Ascending aorta (tissue), 2 donors: ENCODE measurements at regions not wholly inside any gene's neighbourhood (a gene's known extent, or its start where the extent isn't known, plus 50 kb on each side); places are given as distances from the start of the nearest gene placed in this dataset.

Source experiments
- DNase-seq, 2 donors: peaks; one replicate each; pipeline ENCODE4 v3.0.0-alpha.2; 2019; ENCODE audit warnings: low spot score in 2 of 2
- H3K27ac ChIP-seq, 2 donors: fragments of 200-600 bp; sonication (generic); one replicate each; pipeline ENCODE4 v1.5.1; 2016 to 2017; ENCODE audit warnings: mild to moderate bottlenecking in 1 of 2
- H3K27me3 ChIP-seq: fragments of 200-600 bp; sonication (generic); one replicate; pipeline ENCODE4 v1.5.1; 2017
- H3K36me3 ChIP-seq, 2 donors: fragments of 200-600 bp; sonication (generic); one replicate each; pipeline ENCODE4 v1.5.1; 2016
- H3K4me1 ChIP-seq, 2 donors: fragments of 200-600 bp; sonication (generic); one replicate each; pipeline ENCODE4 v1.5.1; 2016 to 2017; ENCODE audit warnings: mild to moderate bottlenecking in 1 of 2
- H3K4me3 ChIP-seq, 2 donors: fragments of 200-600 bp; sonication (generic); one replicate each; pipeline ENCODE4 v1.5.1; 2016 to 2017; ENCODE audit warnings: mild to moderate bottlenecking in 1 of 2
- H3K9me3 ChIP-seq, 2 donors: fragments of 200-600 bp; sonication (generic); one replicate each; pipeline ENCODE4 v1.5.1; 2016
- intact Hi-C: fragments of 100-400 bp; cut with DNase I; formaldehyde crosslinking; loops from one replicate; pipeline ENCODE4 v1.15.1; 2023
- TF ChIP-seq, protein P1 (sequence below), 3 experiments: fragments of 200-600 bp in 2 of 3; fragments of 450-650 bp in 1 of 3; sonication (generic) in 2 of 3; IDR thresholded peaks; one replicate each; pipeline ENCODE4 v1.5.1; 2016 to 2019; ENCODE audit warnings: antibody characterized with exemption in 3 of 3, mild to moderate bottlenecking in 1 of 3, moderate library complexity in 1 of 3

DNA sequence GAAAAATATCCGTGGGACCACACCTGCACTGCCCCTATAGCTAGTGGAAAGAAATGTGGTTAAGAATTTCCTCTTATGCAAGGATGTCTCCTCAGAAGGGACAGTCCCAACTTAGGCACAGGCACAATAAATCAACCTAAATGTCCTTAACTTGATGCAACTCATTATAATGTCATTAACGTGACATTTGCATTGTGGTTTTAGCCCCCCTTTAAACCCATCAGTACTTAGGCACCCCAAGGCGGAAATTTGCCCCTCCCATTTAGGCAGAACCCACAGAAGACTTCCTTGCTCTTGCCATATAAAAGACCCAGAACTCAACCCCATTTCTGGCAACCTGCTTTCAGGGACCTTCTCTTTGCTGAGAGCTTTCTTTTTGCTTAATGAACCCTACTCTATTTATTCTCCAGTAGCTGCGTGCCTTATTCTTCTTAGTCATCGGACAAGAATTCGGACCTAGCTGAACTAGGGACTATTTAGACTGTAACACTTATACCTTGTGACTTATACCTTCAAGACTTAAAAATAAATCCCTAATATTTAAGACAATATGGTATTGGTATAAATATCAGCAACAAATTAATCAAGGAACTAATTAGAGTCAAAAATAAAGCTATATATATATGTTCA is 1281.6 kb upstream of the TMEFF2 start:
- no peak overlapping the region for H3K4me3 ChIP-seq
- TF ChIP-seq, protein P1, sequence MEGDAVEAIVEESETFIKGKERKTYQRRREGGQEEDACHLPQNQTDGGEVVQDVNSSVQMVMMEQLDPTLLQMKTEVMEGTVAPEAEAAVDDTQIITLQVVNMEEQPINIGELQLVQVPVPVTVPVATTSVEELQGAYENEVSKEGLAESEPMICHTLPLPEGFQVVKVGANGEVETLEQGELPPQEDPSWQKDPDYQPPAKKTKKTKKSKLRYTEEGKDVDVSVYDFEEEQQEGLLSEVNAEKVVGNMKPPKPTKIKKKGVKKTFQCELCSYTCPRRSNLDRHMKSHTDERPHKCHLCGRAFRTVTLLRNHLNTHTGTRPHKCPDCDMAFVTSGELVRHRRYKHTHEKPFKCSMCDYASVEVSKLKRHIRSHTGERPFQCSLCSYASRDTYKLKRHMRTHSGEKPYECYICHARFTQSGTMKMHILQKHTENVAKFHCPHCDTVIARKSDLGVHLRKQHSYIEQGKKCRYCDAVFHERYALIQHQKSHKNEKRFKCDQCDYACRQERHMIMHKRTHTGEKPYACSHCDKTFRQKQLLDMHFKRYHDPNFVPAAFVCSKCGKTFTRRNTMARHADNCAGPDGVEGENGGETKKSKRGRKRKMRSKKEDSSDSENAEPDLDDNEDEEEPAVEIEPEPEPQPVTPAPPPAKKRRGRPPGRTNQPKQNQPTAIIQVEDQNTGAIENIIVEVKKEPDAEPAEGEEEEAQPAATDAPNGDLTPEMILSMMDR (IDR thresholded peaks at IDR 0.05), result no peak

DNA sequence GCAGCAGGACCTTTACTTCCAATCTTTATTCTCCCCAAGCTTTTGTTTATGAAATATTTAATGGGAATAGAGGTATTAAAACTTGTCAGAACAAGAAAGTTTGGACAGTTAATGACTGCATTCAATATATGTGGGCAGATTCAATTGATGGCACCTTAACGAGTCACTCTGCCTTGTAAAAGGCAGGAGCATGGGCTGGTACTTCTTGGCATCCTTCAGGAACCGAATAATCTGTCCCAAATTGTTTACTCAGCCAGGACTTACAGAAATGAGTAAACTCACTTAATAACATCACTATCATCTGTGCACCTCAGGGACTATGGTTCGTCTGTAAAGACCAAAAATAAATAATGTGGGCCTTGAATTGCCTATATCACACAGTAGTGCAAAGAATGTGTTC is 1280.3 kb upstream of the TMEFF2 start:
- Histone ChIP-seq H3K27ac (no peak overlapping the region), H3K4me3 (no peak overlapping the region), H3K4me1 (no peaks in the 10 kb centered on the region), H3K36me3 (no peaks in the 10 kb centered on the region), H3K9me3 (no peaks in the 10 kb centered on the region), H3K27me3 (no peaks in the 10 kb centered on the region)
- intact Hi-C loops, result no loop called here
- TF ChIP-seq, protein P1 (IDR thresholded peaks at IDR 0.05), result no peak
- no peak for DNase-seq

More for the DNA sequence above, 1281.6 kb upstream of the TMEFF2 start:
- no peak for DNase-seq
- Histone ChIP-seq H3K27ac (no peak overlapping the region), H3K36me3 (no peaks in the 10 kb centered on the region), H3K27me3 (no peaks in the 10 kb centered on the region), H3K9me3 (no peaks in the 10 kb centered on the region), H3K4me1 (no peaks in the 10 kb centered on the region)
- intact Hi-C loops, result no loop called here

DNA sequence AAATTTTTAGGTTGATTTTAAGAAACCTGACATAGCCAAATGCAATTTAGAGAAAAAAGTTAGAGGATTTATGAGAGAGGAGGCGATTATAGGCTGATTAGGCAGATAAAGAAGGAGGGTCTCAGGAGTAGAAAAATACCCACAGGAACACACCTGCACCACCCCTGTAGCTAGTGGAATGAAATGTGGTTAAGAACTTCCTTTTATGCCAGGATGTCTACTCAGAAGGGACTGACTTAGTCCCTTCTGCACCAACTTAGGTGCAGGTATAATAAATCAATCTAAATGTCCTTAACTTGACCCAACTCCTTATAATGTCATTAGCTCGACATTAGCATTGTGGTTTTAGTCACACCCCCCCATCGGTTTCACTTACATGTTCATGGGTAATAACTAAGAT is 1274.5 kb upstream of the TMEFF2 start:
- no peaks in the 10 kb centered on the region for H3K4me1 ChIP-seq
- intact Hi-C loops, result no loop called here
- no peaks in the 10 kb centered on the region for H3K9me3 ChIP-seq
- no peak overlapping the region for H3K4me3 ChIP-seq
- H3K27ac ChIP-seq, result no peak overlapping the region
- no peak for DNase-seq
- H3K36me3 ChIP-seq, result no peaks in the 10 kb centered on the region
- TF ChIP-seq, protein P1 (IDR thresholded peaks at IDR 0.05), result no peak
- H3K27me3 ChIP-seq, result no peaks in the 10 kb centered on the region

DNA sequence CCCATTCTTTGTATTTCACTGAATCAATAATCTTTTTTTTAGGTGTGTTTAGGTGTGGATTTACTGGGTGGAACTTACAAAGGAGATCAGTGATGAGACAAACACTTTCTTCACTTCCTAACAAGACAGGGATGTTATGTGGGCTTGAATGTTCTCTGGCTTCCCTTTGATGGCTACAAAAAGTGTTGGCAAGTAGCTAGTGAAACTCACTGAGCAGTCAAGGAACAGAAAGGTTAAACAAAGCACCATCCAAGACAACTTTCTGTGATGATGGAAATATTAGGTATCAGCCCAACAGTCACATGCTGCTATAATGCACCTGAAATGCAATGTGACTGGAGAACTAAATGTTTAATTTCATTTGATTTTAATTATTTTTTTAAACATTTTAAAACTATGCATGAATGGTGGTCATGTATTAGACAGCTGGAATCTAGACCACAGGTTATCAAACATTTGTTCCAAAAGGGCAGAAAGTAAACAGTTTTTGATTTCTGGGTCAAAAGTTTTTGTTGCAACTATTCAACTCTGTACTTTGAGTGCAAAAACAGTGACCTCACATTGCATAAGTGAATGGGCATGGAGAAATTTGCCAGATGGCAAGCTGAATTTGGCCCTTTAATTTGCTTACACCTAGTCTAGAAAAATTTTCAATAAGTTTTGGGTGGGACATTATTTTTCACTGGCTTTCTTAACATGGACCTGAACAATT is 1272.7 kb upstream of the TMEFF2 start:
- intact Hi-C loops, result no loop called here
- H3K27me3 ChIP-seq, result no peaks in the 10 kb centered on the region

DNA sequence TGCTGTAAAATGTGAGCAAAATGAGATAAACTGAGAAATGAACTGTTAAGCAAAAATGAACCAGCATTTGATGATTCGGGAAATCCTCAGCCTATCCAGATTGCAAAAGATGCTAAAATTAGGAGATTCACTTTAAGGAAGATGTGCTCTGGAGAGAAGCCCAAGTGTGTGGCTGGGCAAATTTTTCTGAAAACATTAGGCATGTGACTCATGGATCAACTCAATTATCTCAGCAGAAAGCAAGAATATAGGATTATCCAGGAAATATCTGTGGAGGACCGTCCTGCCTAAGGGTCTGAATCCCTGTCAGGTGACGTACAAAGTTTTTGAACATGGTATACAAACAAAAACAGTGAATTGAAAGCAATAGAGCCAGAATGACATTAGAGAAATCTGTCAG is 1268.3 kb upstream of the TMEFF2 start:
- no peaks in the 10 kb centered on the region for H3K27me3 ChIP-seq
- H3K4me3 ChIP-seq, result no peak overlapping the region
- intact Hi-C loops, result no loop called here
- H3K27ac ChIP-seq, result no peak overlapping the region
- DNase-seq, result no peak
- H3K36me3 ChIP-seq, result no peaks in the 10 kb centered on the region
- TF ChIP-seq, protein P1 (IDR thresholded peaks at IDR 0.05), result no peak
- no peaks in the 10 kb centered on the region for H3K4me1 ChIP-seq
- H3K9me3 ChIP-seq, result no peaks in the 10 kb centered on the region

More for the DNA sequence above, 1272.7 kb upstream of the TMEFF2 start:
- TF ChIP-seq, protein P1 (IDR thresholded peaks at IDR 0.05), result no peak
- Histone ChIP-seq H3K27ac (no peak overlapping the region), H3K4me3 (no peak overlapping the region), H3K36me3 (no peaks in the 10 kb centered on the region), H3K4me1 (no peaks in the 10 kb centered on the region), H3K9me3 (no peaks in the 10 kb centered on the region)
- DNase-seq, result no peak
